Activated CD4-positive, alpha-beta T cell treated with anti-CD3 and anti-CD28 coated beads for 1 hour (primary cell): ENCODE measurements at regions not wholly inside any gene's neighbourhood (a gene's known extent, or its start where the extent isn't known, plus 50 kb on each side); places are given as distances from the start of the nearest gene placed in this dataset.
"Not testable (repeated sequence)": the region's sequence is repeated elsewhere in the genome, so short reads cannot be mapped to it uniquely, and the experiment has no call there.

Experiments
- DNase-seq: peaks from one replicate; pipeline ENCODE4 v3.0.0-alpha.2; 2020

DNA sequence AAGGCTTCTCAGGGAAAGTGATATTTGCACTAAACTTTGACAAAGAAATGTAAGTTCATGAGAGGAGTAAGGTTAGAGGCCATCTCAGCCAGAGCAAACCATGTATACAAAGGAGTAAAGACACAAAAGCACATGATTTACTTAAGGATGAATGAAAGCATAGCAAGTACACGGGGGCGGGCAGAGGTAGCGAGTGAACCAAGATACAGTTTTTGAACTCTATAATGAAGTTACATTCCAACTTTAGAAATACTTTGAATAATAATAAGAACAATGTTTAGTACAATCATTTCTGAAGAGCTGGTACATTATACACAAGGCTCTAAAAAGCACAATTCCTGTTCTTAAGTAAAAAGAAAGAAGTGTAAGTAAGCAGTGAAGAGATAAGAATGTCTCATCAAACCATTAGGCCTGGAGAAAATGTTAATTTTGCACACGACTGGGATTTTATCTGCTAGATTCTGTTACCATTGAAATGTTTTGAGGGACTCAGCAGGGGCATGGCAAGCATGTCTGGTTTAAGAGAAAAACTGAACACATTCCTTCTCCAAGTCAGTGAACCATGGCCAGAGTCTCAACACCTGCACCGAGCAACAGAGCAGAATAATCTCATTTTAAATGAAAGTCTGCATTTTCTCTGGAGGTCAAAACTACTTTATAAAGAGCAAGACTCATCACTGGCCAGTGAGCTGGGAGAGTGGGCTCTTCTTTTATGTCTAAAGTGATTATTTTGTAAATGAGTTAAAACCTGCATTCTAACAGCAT is 147.6 kb upstream of the TRPM3 start:
- DNase-seq: no peak

DNA sequence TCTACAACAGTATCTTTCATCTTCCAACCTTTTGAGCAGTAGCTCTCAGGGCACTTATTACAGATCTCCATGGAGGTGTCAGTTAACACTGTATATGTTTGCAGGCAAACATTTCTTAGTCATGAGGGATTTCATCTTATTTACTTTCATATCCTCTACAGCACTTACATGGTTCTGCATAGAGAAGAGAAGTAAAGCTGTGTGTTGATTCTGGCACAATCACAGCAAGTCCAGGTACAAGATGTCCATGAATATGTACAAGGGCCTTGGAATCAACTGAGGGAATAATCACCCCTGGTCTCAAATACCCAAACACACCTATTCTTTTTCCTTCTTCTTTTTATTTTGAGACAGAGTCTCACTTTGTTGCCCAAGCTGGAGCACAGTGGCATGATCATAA is 142.0 kb upstream of the TRPM3 start:
- DNase-seq: no peak

DNA sequence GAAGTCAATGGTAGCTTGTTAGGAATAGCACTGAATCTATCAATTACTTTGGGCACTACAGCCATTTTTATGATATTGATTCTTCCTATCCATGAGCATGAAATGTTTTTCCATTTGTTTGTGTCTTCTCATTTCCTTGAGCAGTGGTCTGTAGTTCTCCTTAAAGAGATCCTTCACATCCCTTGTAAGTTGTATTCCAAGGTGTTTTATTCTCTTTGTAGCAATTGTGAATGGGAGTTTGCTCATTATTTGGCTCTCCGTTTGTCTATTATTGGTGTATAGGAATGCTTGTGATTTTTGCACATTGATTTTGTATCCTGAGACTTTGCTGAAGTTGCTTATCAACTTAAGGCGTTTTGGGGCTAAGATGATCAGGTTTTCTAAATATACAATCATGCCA is 139.0 kb upstream of the TRPM3 start:
- DNase-seq: not testable (repeated sequence)

DNA sequence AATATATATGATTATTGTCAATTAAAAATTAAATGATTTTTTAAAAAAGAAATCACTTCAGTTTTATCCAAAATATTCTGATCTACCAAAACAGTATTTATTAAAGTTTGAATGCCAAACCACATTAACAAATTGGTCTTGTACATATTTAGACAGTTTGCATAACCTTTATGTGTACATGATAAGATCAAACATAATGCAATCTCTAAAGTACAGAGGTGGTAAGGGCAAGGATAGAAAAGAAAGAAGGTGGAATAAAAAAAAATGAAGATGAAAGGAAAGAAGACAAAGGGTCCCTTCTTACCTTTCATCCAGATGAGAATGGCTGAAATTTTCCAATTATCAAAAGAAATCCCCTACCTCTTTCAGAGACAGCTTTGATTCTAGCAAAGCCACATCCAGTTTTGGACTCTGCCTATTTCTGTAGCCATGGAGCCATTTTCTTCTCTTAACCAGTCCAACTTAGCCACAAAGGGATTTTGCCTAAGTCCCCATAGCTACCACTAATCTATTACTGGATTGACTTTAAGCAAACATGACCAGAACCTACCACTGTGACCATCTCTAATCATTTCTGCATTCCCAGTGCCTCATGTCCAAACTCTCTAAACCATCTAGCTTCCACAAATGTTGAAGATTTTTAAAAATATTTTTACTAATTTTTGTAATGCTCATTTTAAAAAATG is 133.3 kb upstream of the TRPM3 start:
- DNase-seq: no peak

DNA sequence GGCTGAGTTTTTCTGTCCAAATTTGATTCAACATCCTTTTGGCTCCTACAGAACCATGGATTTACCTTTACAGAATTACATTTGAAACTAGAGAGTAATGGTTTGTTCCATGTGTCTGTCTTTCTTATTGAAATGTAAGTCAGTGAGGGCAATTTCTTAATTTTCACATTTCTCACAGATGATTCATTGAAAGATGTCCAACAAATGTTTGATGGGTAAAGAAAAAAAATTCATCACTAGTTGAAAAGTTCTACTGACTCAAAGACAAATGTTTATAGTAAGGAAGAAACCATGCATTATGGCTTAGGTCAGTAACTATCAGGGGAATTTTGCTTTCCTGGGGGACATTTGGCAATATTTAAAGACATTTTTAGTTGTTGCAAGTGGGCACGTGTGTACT is 131.6 kb upstream of the TRPM3 start:
- DNase-seq: no peak

DNA sequence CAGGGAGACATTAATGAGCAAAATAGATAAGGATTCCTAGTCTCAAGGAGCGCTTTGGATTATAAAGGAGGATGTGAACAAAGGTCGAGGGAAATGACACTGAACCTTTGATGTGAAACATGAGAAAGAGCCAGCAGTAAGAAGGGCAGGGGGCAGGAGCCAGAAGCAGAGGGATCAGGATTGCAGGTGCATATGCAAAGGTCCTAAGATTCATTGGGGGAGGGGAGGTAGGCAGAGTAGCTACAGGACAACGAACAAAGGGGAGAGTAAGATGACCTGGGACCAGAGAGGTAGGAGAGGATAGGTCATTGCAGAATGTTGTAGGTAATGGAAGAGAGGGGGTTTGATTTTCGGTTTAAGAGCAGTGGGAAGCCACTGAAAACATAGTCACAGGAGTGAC is 129.2 kb upstream of the TRPM3 start:
- no peak for DNase-seq

DNA sequence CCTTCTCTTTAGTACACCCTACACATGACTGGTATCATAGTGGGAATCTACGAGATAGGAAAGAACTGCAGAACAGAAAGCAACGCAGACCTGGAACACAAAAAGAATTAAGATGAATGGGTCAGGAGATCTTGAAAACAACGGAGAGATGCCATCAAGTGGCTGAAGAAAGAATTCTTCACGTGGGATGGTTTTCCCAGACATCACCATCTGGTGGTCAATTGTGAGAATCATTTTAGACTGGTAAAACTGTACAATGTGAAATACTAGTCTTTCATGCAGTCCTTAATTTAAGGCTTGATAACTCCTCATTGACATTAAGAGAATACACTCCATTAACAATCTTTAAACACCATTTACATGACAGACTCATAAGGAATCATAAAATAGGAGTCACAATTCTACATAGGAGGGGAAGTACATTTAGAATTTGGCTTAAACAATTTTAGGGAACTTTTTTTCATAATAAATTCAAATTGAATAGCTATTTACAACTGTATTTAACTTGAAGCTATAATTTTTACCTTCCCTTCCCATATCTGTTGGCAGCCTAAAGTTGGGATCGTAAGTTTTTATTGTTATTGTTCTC is 128.4 kb upstream of the TRPM3 start:
- no peak for DNase-seq

DNA sequence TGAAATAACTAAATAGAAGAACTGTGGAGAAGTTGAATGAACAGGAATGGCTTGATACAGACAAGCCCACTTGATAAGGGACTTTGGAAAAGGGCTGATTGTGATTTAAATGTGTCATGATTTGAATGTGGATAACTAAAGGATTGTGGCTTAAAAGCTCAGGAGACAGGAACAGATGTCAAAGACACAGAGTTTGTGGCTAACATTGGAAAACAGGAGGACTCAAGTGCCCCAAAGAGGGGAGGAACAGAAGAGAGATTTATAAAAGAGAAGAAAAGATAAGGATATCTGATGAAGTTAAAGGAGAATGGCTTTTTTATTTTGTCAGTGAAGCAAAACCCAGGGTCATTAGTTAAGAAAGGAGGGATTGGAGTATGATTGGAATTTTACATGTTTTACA is 124.2 kb upstream of the TRPM3 start:
- DNase-seq: no peak

DNA sequence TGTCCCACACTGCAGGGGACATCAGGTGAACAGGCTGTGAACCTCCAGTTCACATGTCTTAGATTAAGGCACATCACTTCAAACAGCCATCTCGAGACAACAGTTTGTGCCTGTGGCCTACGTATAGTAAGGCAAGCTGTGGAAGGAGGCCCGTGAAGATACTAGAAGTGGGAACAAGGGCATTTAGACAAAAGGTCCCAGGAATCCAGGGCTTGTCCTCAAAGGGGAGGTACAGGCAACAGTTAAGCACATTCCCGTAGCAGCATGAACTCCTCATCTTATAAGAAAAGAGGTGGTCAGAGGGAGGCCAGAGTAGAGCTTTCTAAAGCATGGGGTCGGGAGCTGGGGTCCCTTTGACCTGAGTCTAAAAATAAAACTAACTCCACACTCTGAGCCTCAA is 122.5 kb upstream of the TRPM3 start:
- DNase-seq: no peak

DNA sequence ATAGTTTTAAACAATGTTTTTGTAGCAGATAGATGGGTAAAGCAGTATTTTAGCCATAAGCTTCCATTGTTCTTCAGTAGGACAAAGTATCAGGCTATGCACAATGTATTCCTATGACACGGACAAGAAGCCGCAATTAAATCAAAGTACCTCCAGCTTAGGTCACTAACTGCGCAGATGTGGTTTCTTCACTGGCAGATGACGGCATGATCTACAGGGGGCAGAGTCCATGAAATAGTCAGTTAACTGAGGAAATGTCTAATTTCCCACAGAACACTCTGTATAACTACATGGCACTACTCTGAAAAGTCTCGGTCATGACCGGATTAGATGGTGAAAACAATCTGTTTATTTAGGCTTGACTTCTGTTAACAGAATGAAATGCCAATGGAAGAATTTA is 120.7 kb upstream of the TRPM3 start:
- DNase-seq: no peak

DNA sequence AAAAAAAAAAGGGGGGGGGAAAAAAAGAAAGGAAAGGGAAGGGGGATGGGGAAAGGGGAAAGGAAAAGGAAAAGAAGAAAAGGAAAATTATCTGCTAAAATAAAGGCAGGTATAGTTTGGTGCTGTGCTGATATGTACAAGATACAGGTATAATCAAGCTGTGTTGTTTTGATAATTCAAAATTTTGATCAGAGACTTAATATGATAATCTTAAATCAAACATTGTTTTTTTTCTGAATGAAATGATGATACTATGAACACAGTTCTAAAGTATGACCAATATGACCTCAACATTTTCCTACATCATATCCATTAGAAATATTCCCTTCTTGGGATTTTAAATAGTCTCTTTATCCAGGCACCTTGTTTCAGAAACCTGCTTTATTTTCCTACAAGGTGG is 115.6 kb upstream of the TRPM3 start:
- DNase-seq: no peak

DNA sequence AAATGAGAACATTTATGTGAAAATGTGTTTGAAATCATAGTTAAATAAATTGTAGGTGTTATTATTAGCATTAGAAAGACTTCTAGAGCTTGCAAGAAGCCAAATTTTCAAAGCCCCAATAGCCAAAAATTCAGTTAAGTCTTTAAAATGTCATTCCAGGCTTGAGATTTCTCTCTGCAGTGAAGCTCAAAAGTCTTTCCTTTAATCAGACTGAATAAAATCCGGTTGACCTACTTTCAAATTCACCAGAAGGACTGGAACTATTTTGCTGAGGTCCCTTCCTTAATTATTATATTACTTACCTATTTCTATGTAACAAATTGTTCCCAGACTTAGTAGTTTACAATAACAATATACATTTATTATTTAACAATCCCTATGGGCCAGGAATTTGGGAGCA is 112.2 kb upstream of the TRPM3 start:
- DNase-seq: no peak

DNA sequence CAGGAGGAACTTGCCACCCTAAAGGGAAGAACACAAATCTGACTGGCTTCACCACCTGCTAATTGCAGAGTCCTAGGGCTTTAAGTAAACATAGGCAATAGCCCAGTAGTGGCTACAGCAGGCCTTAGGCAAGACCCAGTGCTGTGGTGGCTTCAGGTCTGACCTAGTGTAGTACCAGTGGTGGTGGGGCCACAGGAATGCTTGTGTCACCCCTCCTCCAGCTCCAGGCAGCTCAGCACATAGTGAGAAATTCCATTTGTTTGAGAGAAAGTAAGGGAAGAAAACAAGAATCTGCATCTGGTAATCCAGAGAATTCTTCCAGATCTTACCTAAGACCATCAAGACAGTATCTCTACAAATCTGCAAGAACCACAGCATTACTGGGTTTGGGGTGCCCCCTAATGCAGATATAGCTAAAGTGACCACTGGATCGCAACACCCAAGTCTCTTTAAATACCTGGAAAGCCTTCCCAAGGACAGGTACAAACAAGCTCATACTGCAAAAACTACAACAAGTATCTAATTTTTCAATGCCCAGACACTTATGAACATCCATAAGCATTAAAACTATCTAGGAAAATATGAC is 102.6 kb upstream of the TRPM3 start:
- no peak for DNase-seq

DNA sequence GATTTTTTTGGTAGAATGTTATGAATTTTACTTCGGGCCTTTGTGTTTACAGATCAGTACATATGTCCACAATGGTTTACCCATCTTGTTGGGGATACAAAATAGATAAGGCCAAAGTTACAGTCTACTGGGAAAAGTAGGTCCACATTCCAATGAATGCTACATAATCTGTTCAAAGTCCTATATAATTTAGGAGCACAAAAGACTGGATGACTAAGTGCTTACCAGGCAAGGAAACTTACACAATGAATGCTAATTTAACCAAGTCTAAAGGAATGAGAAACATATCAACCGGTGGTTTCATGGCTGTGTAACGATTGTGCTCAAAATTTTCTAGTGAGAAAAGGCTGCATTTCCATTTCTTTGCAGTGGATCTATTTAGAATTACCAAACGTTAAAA is 97.4 kb upstream of the TRPM3 start:
- DNase-seq: no peak

DNA sequence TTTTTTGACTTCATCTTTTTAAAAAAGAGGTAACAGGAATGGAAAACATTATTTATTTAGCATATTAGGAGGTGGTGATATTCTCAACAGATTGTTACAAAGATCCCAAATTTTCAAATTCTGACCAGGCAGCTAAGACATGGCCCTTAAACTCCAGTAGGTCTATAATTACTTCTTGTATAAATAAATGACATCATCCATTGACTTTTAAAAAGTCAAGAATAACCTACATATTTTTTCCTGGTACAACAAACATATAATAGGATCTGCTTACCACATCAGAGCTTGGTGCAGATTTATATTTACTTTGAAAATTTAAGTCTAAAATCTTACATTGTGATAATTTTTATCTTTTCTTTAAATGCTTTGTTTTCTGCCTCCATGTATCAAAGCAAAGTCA is 92.2 kb upstream of the TRPM3 start:
- no peak for DNase-seq

DNA sequence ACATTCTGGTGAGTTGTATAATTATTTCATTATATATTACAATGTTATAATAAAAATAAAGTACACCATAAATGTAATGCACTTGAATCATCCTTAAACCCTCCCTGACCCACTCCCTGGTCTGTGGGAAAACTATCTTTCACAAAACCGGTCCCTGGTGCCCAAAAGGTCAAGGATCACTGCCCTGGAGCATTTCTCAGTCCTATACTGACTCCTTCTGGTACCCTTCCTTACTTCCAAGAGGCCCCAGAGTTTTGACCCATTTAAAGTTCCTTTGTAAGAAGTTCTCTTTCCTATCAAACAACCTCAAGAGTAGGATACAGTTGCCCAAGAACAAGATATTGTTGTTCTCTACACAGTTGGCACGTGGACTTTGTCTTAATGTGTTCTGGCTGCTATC is 88.9 kb upstream of the TRPM3 start:
- no peak for DNase-seq

DNA sequence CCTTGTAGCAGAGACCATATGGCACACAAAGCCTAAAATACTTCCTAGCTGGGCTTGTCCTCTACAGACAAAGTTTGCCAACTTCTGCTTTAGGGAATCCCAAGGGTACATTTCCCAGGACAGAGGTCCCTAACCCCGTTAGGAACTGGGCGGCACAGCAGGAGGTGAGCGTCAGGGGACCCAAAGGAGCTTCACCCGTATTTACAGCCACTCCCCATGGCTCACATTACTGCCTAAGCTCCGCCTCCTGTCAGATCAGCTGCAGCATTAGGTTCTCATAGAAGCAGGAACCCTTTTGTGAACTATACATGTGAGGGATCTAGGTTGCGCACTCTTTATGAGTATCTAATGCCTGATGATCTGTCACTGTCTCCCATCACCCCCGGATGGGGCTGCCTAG is 88.5 kb upstream of the TRPM3 start:
- DNase-seq: no peak

DNA sequence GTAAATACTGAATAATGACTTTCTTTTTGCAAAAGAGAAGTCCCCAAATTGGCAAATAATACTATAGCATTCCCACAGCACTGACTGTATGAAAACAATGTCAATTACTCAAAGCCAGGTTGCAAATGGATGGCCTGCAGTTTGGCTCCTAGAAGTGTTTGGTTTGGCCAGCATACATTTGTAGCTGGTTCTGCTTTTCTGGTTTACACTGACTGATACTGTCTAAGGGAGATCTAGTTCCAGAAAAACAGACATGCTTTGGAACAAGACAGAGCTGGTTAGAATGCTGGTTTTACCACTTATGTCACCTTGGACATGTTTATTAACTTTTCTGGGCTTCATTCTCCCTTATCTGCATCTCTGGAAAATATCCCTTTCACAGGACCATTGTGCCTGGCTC is 81.5 kb upstream of the TRPM3 start:
- no peak for DNase-seq

DNA sequence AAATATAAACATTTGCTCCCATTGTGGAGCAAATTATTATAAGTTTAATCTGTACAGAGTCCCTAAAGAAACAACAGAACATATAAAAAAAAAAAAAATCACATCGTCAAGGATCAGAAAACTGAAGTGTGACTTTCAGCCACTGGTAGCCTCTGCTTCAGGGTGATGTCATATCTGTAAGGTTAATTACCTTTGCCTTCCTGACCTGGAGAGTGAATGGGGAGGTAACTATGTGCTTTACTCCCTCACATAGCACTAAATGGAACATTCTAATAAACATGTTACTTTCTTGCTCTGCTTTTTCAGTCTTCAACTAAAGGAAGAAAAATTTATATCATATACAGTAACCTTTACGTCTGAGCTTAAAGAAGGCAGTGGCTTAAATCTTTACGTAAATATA is 70.3 kb upstream of the TRPM3 start:
- no peak for DNase-seq

DNA sequence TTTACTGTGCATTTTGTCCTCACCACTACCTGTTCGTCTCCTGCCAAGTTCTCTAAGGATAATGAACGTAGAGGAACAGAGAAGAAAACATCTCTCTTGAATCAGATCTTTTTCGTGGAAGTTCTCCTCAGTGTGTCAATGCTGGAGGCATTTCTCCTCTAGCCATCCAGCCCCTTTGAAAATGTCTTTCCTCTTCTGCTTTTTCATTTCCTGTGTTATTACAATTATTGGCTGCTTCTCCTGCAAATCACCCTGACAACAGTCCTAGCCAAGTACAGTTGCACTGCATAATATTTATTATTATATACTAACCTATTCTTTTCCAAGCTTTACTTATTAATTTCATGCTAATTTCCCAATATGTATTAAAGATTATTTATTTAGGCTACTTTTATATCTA is 61.8 kb upstream of the TRPM3 start:
- DNase-seq: no peak

DNA sequence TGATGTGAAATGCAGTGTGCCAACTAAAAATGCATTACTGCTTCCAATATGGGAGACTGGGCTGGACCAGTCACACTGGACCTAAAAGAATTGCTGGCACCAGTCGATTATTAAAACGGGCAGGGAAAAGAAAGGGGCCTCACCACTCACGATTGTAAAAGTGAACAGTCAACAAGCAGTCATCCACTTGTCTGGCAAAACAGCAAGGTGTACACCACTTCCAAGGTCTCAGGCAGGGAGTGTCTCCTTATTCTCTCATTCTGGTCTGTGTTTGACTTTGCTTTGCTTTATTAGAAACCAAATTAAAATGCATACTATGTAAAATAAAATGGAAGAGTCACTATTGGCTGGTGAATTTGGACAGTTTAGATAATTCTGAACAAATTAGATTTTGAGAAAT is 57.8 kb upstream of the TRPM3 start:
- no peak for DNase-seq

DNA sequence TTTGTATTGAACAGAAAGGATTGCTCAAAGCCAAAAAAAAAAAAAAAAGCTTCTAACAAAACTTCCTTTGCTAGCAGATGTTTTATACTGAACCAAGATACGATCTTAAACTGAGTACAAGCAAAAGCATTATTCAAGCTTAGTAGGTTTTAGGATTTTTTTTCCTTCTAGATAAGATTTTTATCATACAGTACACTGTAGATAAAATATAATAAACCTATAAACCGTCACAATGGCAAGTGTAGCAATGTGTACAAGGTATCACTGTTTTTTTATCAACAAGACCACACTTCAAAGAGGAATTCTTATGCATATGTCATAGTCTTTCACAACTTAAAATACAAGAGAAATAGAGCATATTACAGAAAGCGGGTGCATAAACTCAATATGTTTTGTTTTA is 56.5 kb upstream of the TRPM3 start:
- DNase-seq: no peak

DNA sequence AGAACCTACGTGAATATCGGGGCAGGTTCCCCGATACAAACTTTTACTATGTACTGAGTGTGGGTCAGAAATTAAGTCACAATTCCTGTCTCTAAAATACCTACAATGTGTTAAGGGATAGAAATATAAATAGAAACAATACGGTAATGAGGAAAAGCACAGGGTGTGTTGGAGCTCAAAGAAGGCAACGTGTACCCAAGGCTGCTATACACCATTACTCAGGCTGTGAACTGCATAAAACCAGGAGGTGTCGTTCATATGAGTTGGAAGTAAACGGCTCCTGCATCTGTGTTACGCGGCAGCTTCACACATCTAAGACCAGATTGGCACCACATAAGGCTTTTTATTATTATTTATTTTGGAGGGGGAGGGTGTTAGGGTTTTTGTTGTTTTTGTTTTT is 50.1 kb upstream of the TRPM3 start:
- DNase-seq: no peak
